OCI-LY1 (cell line): ENCODE measurements at regions not wholly inside any gene's neighbourhood (a gene's known extent, or its start where the extent isn't known, plus 50 kb on each side); places are given as distances from the start of the nearest gene placed in this dataset.

Source experiments
- CTCF ChIP-seq: fragments of 200-600 bp; sonication (generic), shearing (Covaris generic); IDR thresholded peaks from 2 replicates; pipeline ENCODE4 v1.5.1; 2017; ENCODE audit warnings: mild to moderate bottlenecking, antibody characterized with exemption, low read length, moderate library complexity, mixed read lengths
- EZH2 ChIP-seq: fragments of 200-600 bp; sonication (generic), shearing (Covaris generic); IDR thresholded peaks from 2 replicates; pipeline ENCODE4 v1.8.0; 2017; ENCODE audit warnings: borderline replicate concordance, mixed run types, mild to moderate bottlenecking, antibody characterized with exemption, low read length, moderate library complexity, mixed read lengths

DNA sequence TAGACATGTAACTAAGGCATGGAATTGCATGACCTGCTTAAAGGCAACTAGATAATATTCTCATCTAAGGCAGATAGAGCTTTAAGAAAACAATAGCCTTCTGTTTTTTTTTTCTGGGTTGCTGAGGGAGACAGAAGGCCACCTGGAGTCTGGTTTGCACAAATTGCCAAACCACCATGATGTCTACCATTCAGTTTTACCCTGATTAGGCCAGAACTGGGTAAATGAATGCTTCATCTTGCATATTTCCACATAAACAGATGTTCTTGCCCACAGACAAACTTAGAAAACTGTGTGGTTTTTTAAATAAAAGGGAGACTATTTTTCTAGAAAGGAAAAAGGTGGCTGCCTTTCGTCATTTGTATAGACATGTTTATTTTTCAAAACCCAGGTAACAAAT lies 278.7 kb upstream of the PRICKLE1 start:
- TF ChIP-seq CTCF, result no peak
- TF ChIP-seq EZH2, result no peak
